IMR-90 (cell line): ENCODE measurements at regions not wholly inside any gene's neighbourhood (a gene's known extent, or its start where the extent isn't known, plus 50 kb on each side); places are given as distances from the start of the nearest gene placed in this dataset.

ENCODE experiments used
- BHLHE40 ChIP-seq: fragments of 150-350 bp; IDR thresholded peaks from 2 replicates; pipeline ENCODE4 v1.6.1; 2016; ENCODE audit warnings: mild to moderate bottlenecking, low read depth, low read length
- CEBPB ChIP-seq: IDR thresholded peaks from 2 replicates; pipeline ENCODE4 v1.6.1; 2012; ENCODE audit warnings: low read depth, low read length, improper control_type of control experiment
- MAFK ChIP-seq: IDR thresholded peaks from 2 replicates; pipeline ENCODE4 v1.6.1; 2012; ENCODE audit warnings: low read depth, low read length, improper control_type of control experiment
- NFE2L2 ChIP-seq: fragments of 150-350 bp; IDR thresholded peaks from 2 replicates; pipeline ENCODE4 v1.6.1; 2016; ENCODE audit warnings: low read depth, mild to moderate bottlenecking, low read length
- POLR2A ChIP-seq: IDR thresholded peaks from 2 replicates; pipeline ENCODE4 v1.6.1; 2012; ENCODE audit warnings: mild to moderate bottlenecking, low read depth, low read length
- RAD21 ChIP-seq: IDR thresholded peaks from 2 replicates; pipeline ENCODE4 v1.6.1; 2012; ENCODE audit warnings: low read length, improper control_type of control experiment
- RCOR1 ChIP-seq: IDR thresholded peaks from 2 replicates; pipeline ENCODE4 v1.6.1; 2012; ENCODE audit warnings: mild to moderate bottlenecking, low read length, improper control_type of control experiment; ENCODE audit not compliant: insufficient replicate concordance
- RFX5 ChIP-seq: IDR thresholded peaks from 2 replicates; pipeline ENCODE4 v1.8.0; 2012; ENCODE audit warnings: low read depth, mild to moderate bottlenecking, low read length, moderate library complexity
- SMC3 ChIP-seq: fragments of 150-350 bp; IDR thresholded peaks from 2 replicates; pipeline ENCODE4 v1.6.1; 2016; ENCODE audit warnings: low read depth, mild to moderate bottlenecking, antibody characterized with exemption, low read length, moderate library complexity
- TF ChIP-seq, protein P1 (sequence below): conservative IDR thresholded peaks from 2 replicates; pipeline ENCODE4 v1.5.1; 2012; ENCODE audit warnings: mild to moderate bottlenecking, low read depth, low read length, improper control_type of control experiment
- TF ChIP-seq, protein P2 (sequence below): fragments of 150-350 bp; IDR thresholded peaks from 2 replicates; pipeline ENCODE4 v1.6.1; 2017; ENCODE audit warnings: mild to moderate bottlenecking, antibody characterized with exemption, low read length, low read depth

DNA sequence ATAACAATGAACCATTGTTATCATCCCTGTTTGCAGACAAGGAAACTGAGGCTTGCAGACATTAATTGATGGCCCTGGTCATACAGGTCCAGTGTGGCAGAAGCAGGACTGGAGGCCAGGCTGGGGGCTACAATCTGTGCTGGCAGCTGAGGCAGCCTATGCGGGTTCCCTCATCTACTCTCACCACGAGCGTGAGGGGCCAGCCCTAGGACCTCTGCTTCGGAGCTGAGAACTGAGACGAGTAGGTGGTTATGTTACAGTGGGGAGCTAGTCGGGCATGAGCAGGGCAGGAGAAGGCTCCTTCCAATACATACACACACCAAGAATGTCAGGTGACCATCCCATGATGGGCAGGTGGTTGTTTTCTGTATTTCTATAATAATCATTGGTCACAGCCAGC is 82.2 kb upstream of the ASB18 start:
- no peak for TF ChIP-seq CEBPB
- TF ChIP-seq, protein P1, sequence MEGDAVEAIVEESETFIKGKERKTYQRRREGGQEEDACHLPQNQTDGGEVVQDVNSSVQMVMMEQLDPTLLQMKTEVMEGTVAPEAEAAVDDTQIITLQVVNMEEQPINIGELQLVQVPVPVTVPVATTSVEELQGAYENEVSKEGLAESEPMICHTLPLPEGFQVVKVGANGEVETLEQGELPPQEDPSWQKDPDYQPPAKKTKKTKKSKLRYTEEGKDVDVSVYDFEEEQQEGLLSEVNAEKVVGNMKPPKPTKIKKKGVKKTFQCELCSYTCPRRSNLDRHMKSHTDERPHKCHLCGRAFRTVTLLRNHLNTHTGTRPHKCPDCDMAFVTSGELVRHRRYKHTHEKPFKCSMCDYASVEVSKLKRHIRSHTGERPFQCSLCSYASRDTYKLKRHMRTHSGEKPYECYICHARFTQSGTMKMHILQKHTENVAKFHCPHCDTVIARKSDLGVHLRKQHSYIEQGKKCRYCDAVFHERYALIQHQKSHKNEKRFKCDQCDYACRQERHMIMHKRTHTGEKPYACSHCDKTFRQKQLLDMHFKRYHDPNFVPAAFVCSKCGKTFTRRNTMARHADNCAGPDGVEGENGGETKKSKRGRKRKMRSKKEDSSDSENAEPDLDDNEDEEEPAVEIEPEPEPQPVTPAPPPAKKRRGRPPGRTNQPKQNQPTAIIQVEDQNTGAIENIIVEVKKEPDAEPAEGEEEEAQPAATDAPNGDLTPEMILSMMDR: no peak
- no peak for TF ChIP-seq POLR2A
- TF ChIP-seq, protein P2, sequence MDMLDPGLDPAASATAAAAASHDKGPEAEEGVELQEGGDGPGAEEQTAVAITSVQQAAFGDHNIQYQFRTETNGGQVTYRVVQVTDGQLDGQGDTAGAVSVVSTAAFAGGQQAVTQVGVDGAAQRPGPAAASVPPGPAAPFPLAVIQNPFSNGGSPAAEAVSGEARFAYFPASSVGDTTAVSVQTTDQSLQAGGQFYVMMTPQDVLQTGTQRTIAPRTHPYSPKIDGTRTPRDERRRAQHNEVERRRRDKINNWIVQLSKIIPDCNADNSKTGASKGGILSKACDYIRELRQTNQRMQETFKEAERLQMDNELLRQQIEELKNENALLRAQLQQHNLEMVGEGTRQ: no peak
- no peak for TF ChIP-seq RAD21
- no peak for TF ChIP-seq BHLHE40
- no peak for TF ChIP-seq RFX5
- no peak for TF ChIP-seq MAFK
- TF ChIP-seq RCOR1: no peak
- no peak for TF ChIP-seq NFE2L2
- no peak for TF ChIP-seq SMC3
